ENCODE measurements at regions not wholly inside any gene's neighbourhood (a gene's known extent, or its start where the extent isn't known, plus 50 kb on each side); places are given as distances from the start of the nearest gene placed in this dataset.

DNA sequence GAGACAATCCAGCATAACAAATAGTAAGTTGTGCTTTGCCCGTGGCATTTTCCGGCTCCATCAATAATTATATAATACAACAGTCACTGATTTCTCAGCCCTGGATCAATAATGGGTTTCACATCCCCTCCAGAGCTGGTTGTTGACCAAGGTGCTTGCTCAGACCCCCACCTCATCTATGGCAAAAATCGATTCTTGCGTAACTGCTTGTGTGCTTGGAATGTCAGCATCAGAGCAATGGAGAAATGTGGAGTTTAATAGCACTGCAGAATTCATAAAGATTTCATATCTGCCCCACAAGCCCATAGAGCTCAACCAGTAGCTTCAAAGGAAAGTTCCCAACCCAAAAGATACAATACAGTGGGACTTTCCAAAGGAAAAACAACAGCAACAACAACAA lies 1098.5 kb downstream of the IGSF11 start:
- TF ChIP-seq, protein P1, sequence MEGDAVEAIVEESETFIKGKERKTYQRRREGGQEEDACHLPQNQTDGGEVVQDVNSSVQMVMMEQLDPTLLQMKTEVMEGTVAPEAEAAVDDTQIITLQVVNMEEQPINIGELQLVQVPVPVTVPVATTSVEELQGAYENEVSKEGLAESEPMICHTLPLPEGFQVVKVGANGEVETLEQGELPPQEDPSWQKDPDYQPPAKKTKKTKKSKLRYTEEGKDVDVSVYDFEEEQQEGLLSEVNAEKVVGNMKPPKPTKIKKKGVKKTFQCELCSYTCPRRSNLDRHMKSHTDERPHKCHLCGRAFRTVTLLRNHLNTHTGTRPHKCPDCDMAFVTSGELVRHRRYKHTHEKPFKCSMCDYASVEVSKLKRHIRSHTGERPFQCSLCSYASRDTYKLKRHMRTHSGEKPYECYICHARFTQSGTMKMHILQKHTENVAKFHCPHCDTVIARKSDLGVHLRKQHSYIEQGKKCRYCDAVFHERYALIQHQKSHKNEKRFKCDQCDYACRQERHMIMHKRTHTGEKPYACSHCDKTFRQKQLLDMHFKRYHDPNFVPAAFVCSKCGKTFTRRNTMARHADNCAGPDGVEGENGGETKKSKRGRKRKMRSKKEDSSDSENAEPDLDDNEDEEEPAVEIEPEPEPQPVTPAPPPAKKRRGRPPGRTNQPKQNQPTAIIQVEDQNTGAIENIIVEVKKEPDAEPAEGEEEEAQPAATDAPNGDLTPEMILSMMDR (IDR thresholded peaks at IDR 0.05), result no peak
- Histone ChIP-seq H3K36me3 (ENCODE audit: insufficient read depth, low read length) (no peaks in the 10 kb centered on the region), H3K9me3 (ENCODE audit: control insufficient read depth in 1 of 2, insufficient read depth in 1 of 2, low read length in 2 of 2) (peaks cover 0 to 6% of the 10 kb centered on the region in 2 experiments), H3K4me1 (ENCODE audit: insufficient read depth, low read length) (no peaks in the 10 kb centered on the region), H3K27ac (ENCODE audit: low read depth in 1 of 2, low read length in 2 of 2) (no peak overlapping the region), H3K4me3 (ENCODE audit: low read length) (no peak overlapping the region), H3K27me3 (ENCODE audit: control insufficient read depth in 1 of 2, insufficient read depth in 2 of 2, low read length in 2 of 2) (no peaks in the 10 kb centered on the region)
- ChIA-PET CTCF (no interaction called here), POLR2A (no interaction called here)
- intact Hi-C loops (cut with DNase I, micrococcal nuclease), result no loop called here
- Mint-ChIP-seq H3K4me1 (ENCODE audit: low read depth) (no peaks in the 10 kb centered on the region), H3K27me3 (no peaks in the 10 kb centered on the region), H3K4me3 (no peak overlapping the region), H3K9me3 (peaks cover 4% of the 10 kb centered on the region), H3K36me3 (ENCODE audit: low read depth) (no peaks in the 10 kb centered on the region), H3K27ac (no peak overlapping the region)
- DNase-seq, result no peak
- no peak for ATAC-seq (ENCODE audit: poor library complexity)

DNA sequence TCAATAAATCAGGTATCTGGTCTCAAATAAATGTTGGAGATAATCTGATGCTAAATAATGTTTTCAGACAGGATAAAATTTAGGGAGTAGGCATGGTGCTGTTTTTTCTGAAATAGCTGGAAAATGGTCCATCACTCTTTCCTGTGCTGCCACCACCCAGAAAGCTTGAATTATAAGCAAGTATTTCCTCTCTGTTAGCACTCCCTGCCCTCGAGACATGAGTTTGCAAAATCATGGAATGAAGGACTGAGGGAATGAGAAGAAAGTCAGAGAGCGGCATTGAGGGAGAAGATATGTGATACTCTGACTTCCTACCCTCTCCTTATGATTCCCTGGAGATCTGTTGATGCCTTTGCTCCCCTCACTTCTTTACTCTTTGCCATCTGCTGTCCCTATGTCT lies 1095.7 kb downstream of the IGSF11 start:
- Histone ChIP-seq H3K9me3 (ENCODE audit: control insufficient read depth in 1 of 2, insufficient read depth in 1 of 2, low read length in 2 of 2) (peaks cover 0 to 6% of the 10 kb centered on the region in 2 experiments), H3K4me1 (ENCODE audit: insufficient read depth, low read length) (no peaks in the 10 kb centered on the region), H3K36me3 (ENCODE audit: insufficient read depth, low read length) (no peaks in the 10 kb centered on the region), H3K4me3 (ENCODE audit: low read length) (no peak overlapping the region), H3K27me3 (ENCODE audit: control insufficient read depth in 1 of 2, insufficient read depth in 2 of 2, low read length in 2 of 2) (no peaks in the 10 kb centered on the region), H3K27ac (ENCODE audit: low read depth in 1 of 2, low read length in 2 of 2) (no peak overlapping the region)
- no peak overlapping the region for H3K27ac Mint-ChIP-seq
- ChIA-PET POLR2A (no interaction called here), CTCF (no interaction called here)
- no peaks in the 10 kb centered on the region for H3K27me3 Mint-ChIP-seq
- DNase-seq (no peak), ATAC-seq (ENCODE audit: poor library complexity) (no peak)
- no peak overlapping the region for H3K4me3 Mint-ChIP-seq
- H3K9me3 Mint-ChIP-seq, result peaks cover 4% of the 10 kb centered on the region
- TF ChIP-seq, protein P1 (IDR thresholded peaks at IDR 0.05), result no peak
- H3K4me1 Mint-ChIP-seq (ENCODE audit: low read depth), result no peaks in the 10 kb centered on the region
- intact Hi-C loops (cut with DNase I, micrococcal nuclease), result no loop called here
- no peaks in the 10 kb centered on the region for H3K36me3 Mint-ChIP-seq (ENCODE audit: low read depth)

DNA sequence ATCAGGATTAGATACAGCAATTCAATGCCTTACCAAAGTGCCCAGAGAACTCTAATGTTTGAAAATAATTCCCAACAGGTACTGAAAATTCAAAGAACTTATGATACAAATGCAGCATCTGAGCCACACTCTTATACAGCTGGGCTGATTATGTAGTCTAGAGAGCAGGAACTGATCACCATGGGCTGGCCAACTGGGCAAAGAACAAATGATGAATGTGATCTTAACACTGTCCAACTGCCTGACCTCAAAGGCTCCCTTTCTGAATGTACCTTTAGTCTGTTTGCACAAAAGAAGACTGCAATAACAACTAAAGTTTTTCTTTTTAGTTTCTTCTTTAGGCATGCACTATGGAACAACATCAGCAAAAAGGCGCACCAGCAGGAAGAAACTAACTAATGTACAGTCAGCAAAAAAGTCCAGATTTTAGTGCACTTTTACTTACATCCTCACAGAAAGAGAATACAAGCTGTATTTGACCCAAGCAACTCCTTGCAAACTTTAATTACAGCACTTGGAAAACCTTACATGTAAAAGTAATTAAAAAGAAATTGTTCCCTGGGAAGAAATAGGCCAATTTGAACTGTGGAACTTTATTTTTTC lies 1095.1 kb downstream of the IGSF11 start:
- Mint-ChIP-seq H3K4me3 (no peak overlapping the region), H3K36me3 (ENCODE audit: low read depth) (no peaks in the 10 kb centered on the region), H3K4me1 (ENCODE audit: low read depth) (no peaks in the 10 kb centered on the region), H3K27me3 (no peaks in the 10 kb centered on the region), H3K9me3 (peaks cover 4% of the 10 kb centered on the region), H3K27ac (no peak overlapping the region)
- H3K36me3 ChIP-seq (ENCODE audit: insufficient read depth, low read length), result no peaks in the 10 kb centered on the region
- DNase-seq, result no peak
- no peaks in the 10 kb centered on the region for H3K4me1 ChIP-seq (ENCODE audit: insufficient read depth, low read length)
- ChIA-PET CTCF (no interaction called here), POLR2A (no interaction called here)
- H3K9me3 ChIP-seq (ENCODE audit: control insufficient read depth in 1 of 2, insufficient read depth in 1 of 2, low read length in 2 of 2), result peaks cover 0 to 6% of the 10 kb centered on the region in 2 experiments
- no peak overlapping the region for H3K27ac ChIP-seq (ENCODE audit: low read depth in 1 of 2, low read length in 2 of 2)
- TF ChIP-seq, protein P1 (IDR thresholded peaks at IDR 0.05), result no peak
- H3K27me3 ChIP-seq (ENCODE audit: control insufficient read depth in 1 of 2, insufficient read depth in 2 of 2, low read length in 2 of 2), result no peaks in the 10 kb centered on the region
- no peak overlapping the region for H3K4me3 ChIP-seq (ENCODE audit: low read length)
- intact Hi-C loops (cut with DNase I, micrococcal nuclease), result no loop called here
- ATAC-seq (ENCODE audit: poor library complexity), result no peak

Data from CD4-positive, alpha-beta T cell (primary cell).